NB4 (cell line): ENCODE measurements at regions not wholly inside any gene's neighbourhood (a gene's known extent, or its start where the extent isn't known, plus 50 kb on each side); places are given as distances from the start of the nearest gene placed in this dataset.

ENCODE experiments used
- MYC ChIP-seq: IDR thresholded peaks from 2 replicates; pipeline ENCODE4 v1.6.1; 2011; ENCODE audit warnings: low read depth, low read length
- POLR2A ChIP-seq: IDR thresholded peaks from 2 replicates; pipeline ENCODE4 v1.6.1; 2011; ENCODE audit warnings: mild to moderate bottlenecking; ENCODE audit not compliant: insufficient read length; ENCODE audit errors: extremely low read depth
- TF ChIP-seq, protein P1 (sequence below): IDR thresholded peaks from one replicate; pipeline ENCODE4 v1.5.1; 2012; ENCODE audit warnings: low read depth, low read length
- TF ChIP-seq, protein P2 (sequence below): IDR thresholded peaks from 2 replicates; pipeline ENCODE4 v1.6.1; 2011; ENCODE audit warnings: low read depth, low read length

DNA sequence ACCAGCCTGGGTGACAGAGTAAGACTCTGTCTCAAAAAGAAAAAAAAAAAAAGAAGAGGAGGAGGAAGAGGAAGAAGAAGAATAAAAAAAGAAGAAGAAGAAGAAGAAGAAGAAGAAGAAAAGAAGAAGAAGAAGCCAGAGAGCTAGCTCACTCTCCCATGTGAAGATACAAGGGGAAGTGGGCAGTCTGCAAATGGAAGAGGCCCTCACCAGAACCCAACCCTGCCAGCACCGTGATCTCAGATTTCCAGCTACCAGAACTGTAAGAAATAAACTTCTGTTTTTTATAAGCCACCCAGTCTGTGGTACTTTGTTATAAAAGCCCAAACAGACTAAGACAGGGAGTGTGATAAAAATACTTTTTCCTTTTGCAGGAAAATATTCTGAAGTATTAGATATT is 130.7 kb downstream of the ETNK1 start:
- TF ChIP-seq, protein P1, sequence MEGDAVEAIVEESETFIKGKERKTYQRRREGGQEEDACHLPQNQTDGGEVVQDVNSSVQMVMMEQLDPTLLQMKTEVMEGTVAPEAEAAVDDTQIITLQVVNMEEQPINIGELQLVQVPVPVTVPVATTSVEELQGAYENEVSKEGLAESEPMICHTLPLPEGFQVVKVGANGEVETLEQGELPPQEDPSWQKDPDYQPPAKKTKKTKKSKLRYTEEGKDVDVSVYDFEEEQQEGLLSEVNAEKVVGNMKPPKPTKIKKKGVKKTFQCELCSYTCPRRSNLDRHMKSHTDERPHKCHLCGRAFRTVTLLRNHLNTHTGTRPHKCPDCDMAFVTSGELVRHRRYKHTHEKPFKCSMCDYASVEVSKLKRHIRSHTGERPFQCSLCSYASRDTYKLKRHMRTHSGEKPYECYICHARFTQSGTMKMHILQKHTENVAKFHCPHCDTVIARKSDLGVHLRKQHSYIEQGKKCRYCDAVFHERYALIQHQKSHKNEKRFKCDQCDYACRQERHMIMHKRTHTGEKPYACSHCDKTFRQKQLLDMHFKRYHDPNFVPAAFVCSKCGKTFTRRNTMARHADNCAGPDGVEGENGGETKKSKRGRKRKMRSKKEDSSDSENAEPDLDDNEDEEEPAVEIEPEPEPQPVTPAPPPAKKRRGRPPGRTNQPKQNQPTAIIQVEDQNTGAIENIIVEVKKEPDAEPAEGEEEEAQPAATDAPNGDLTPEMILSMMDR = no peak
- TF ChIP-seq, protein P2, sequence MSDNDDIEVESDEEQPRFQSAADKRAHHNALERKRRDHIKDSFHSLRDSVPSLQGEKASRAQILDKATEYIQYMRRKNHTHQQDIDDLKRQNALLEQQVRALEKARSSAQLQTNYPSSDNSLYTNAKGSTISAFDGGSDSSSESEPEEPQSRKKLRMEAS = no peak
- no peak for TF ChIP-seq POLR2A
- no peak for TF ChIP-seq MYC
